Fibroblast of the aortic adventitia (primary cell): ENCODE measurements at regions not wholly inside any gene's neighbourhood (a gene's known extent, or its start where the extent isn't known, plus 50 kb on each side); places are given as distances from the start of the nearest gene placed in this dataset.
"Not testable (repeated sequence)": the region's sequence is repeated elsewhere in the genome, so short reads cannot be mapped to it uniquely, and the experiment has no call there.

Experiments used
- DNase-seq: peaks from one replicate; pipeline ENCODE4 v3.0.0-alpha.2; 2010; ENCODE audit warnings: low read depth
- H3K4me3 ChIP-seq: 2 replicates; pipeline ENCODE4 v1.5.1; 2011; ENCODE audit warnings: low read depth, mild to moderate bottlenecking, control low read depth, low read length, moderate library complexity
- CTCF ChIP-seq: IDR thresholded peaks from 2 replicates; pipeline ENCODE4 v1.5.1; 2011; ENCODE audit warnings: mild to moderate bottlenecking, low read length, control low read depth, inconsistent platforms; ENCODE audit not compliant: insufficient read depth

DNA sequence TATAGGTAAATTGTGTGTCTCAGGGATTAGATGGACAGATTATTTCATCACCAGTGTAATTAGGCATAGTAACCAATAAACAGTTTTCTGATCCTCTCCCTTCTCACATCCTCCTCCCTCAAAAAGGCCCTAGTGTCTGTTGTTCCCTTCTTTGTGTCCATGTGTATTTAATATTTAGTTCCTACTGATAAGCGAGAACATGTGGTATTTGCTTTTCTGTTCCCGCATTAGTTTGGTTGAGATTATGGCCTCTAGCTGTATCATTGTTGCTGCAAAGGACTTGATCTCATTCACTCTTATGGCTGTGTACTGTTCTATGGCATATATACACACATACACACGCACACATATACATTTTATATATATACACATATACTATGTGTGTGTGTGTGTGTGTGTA, 866.2 kb downstream of the CCDC85A start:
- DNase-seq: no peak
- no peak overlapping the region for H3K4me3 ChIP-seq
- no peak for TF ChIP-seq CTCF

DNA sequence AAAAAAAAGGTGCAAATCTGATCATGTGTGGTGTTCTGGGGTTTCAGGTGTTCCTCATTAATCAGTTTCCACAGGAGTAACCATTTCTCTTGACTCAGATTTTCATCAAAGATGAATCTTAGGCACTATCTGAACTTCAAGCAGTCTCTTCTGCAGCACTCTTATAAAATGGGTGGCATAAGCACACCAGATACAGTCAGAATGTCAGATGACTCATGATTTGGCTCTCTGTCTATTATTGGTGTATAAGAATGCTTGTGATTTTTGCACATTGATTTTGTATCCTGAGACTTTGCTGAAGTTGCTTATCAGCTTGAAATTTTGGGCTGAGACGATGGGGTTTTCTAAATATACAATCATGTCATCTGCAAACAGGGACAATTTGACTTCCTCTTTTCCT, 882.5 kb downstream of the CCDC85A start:
- not testable (repeated sequence) for DNase-seq

DNA sequence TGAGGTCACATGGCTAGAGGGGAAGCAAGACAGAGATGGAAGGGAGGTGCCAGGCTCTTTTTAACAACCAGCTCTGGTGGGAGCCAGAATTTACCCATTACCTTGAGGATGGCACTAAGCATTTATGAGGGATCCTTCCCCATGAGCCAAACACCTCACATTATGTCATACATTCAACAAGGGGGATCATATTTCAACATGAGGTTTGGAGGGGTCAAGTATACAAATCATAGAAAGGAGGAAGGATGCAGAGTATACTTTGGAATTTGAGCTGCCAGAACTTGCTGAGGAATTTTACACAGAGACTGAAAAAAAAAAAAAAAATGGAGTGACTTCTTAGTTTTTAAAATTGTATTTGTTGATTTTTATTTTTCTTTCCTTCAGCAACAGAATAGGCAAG, 891.4 kb downstream of the CCDC85A start:
- TF ChIP-seq CTCF: no peak
- H3K4me3 ChIP-seq: no peak overlapping the region
- no peak for DNase-seq

More for the DNA sequence above, 882.5 kb downstream of the CCDC85A start:
- not testable (repeated sequence) for H3K4me3 ChIP-seq

GRCh38 chr2:57080035-57080434, 896.2 kb downstream of the CCDC85A start:
- no peak for TF ChIP-seq CTCF
- DNase-seq: peak; percentile 4
- no peak overlapping the region for H3K4me3 ChIP-seq

DNA sequence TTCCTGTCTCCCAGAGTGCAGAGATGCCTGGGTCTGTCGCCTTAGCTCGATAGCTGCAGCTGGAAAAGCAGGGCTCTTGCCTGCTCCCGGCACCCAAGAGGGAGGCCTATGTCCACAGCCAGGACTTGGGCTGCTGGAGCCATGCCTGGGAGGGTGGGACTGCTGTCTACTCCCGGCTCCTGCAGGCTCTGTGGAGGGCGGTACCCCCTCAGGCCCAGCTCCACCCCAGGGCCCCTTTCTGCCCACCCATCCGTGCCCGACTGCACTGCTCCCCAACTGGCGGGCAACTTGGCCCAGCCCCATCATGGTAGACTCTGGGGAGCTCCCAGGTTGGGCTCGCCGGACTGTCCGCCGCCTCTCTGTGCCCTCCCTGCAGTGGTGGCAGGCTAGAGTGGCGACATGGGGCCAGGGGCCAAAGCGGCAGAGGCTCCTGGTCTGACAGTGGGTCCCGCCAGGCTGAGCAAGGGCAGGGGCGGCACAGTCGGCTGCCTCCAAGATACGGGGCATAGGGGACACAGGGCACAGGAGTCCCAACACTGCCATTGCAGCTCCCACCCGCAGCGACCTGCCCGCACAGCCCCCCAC, 901.0 kb downstream of the CCDC85A start:
- no peak for TF ChIP-seq CTCF

GRCh38 chr2:57093020-57093419, 909.2 kb downstream of the CCDC85A start:
- H3K4me3 ChIP-seq: no peak overlapping the region
- TF ChIP-seq CTCF: no peak
- DNase-seq: no peak

More for the DNA sequence above, 901.0 kb downstream of the CCDC85A start:
- H3K4me3 ChIP-seq: no peak overlapping the region
- DNase-seq: no peak

- no peak overlapping the region for H3K4me3 ChIP-seq
- TF ChIP-seq CTCF: no peak
- no peak for DNase-seq
Measured at GRCh38 chr2:57097855-57098254, 914.1 kb downstream of the CCDC85A start.
